Epithelial cell of prostate (primary cell): ENCODE measurements at regions not wholly inside any gene's neighbourhood (a gene's known extent, or its start where the extent isn't known, plus 50 kb on each side); places are given as distances from the start of the nearest gene placed in this dataset.

Source experiments
- DNase-seq: peaks from one replicate; pipeline ENCODE4 v3.0.0-alpha.2; 2011; ENCODE audit warnings: low read depth, low spot score
- H3K27ac ChIP-seq: fragments of 450-650 bp; 2 replicates; pipeline ENCODE4 v1.5.1; 2017; ENCODE audit warnings: mild to moderate bottlenecking

DNA sequence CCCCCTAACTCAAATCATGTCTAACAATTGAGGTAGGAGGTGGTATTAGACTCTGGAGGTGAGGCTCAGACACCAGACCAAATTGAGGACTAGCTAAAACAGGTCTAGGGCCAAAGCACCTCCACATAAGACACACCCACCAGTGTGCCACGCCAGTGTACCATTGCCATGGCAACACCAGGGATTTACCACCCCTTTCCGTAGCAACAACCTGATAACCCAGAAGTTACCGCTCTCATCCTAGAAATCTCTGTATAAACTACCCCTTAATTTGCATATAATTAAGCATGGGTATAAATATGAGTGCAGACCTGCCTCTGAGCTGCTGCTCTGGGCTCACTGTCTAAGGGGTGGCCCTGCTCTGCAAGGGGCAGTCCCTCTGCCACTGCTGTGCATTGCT lies 57.4 kb upstream of the PPP2R5C start:
- H3K27ac ChIP-seq: no peak overlapping the region
- DNase-seq: no peak

DNA sequence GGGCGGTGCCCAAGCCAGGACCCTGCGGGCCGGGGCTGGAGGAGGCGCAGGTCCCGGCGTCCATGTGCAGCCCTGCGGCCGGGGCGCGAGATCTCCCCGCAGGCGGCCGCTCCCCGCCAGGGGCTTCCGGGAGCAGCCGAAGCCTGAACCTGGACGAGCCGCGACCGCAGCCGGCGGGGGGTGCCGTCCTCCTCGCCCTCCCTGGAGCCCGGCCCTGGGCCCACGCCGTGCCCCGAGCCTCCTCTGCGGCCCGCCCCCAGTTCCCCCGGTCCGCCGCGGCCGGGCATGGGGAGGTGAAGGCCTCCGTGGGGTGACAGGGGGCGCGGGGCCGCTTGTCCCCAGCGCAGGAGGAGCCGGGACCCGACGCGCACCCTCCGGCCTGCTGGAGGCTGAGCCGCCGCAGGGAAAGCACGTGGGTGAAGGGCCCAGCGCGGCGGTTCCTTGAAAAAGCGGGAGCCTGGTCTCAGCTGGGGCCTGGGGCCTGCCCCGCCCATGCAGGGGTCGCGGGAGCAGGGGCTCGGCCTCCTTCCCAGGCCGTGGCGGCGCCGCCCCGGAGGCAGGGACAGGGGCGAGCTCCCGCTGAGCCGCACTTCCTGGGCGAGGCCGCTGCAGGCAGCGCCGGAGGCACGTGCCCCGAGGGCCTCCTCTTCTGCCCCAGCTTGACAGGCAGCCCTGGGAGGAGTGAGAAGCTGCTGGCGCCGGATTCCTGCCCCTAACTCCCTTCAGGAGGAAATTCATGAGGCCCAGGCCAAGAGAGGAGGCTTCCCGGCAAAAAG lies 55.6 kb upstream of the PPP2R5C start:
- no peak for DNase-seq
- H3K27ac ChIP-seq: no peak overlapping the region

DNA sequence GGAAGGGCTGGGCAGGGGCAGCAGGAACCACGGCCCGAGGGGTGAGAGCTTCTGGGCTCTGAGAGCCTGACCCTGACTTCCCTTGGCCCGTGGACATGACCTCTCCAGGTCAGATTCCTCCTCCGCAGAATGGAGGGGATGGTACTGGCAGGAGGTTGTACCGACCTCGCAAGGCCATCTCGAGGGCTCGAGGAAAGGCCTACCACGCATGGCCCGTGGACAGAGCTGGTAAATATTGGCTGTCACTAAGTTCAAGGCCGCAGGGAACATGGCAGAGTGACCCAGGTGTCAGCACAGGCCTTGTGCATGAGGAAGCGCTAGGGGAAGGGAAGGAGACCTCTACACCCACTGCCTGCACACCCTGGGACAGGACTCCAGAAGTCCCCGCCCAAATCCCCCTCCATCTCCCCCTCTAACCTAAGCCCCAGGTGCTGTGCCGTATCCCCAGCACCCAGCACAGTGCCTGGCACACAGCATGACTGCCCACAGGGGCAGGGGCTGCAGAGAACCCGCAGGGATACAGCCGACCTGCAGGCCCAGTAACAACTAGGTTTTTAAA lies 54.9 kb upstream of the PPP2R5C start:
- DNase-seq: no peak
- H3K27ac ChIP-seq: no peak overlapping the region

DNA sequence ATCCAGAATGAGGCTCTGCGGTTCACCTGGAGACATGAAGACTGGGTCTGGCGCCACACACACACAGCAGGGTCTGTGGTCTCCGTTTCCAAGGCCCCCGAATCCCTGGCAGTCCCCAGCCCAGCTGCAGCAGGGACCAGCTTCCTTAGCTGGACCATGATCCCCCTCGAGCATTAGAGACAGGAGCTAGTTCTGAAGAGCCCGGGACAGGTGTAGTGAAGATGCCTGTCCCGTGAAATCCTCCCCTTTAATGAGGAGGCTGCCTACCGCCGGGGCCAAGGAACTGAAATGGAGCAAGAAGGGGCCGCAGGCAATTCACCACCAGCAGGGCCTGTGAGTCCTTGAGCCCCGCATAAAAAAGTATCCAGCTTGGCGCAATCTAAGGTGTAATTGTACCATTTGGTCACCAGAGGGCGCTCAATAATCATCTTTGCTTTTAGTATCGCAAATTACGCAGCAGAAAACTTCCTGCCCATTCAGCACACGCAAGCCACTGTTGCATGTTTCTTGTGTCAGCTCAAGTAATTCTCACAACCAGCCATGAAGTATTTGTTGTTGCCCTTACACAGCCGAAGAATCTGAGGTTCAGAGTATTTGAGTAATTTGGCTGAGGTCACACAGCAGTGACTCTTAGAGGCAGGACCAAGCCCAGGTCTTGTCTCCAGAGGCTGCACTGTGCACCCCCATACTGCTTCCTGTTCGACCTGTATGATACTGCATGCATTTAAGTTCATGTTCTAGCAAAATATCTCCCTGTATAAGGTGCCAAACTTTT lies 54.3 kb upstream of the PPP2R5C start:
- no peak overlapping the region for H3K27ac ChIP-seq
- no peak for DNase-seq

DNA sequence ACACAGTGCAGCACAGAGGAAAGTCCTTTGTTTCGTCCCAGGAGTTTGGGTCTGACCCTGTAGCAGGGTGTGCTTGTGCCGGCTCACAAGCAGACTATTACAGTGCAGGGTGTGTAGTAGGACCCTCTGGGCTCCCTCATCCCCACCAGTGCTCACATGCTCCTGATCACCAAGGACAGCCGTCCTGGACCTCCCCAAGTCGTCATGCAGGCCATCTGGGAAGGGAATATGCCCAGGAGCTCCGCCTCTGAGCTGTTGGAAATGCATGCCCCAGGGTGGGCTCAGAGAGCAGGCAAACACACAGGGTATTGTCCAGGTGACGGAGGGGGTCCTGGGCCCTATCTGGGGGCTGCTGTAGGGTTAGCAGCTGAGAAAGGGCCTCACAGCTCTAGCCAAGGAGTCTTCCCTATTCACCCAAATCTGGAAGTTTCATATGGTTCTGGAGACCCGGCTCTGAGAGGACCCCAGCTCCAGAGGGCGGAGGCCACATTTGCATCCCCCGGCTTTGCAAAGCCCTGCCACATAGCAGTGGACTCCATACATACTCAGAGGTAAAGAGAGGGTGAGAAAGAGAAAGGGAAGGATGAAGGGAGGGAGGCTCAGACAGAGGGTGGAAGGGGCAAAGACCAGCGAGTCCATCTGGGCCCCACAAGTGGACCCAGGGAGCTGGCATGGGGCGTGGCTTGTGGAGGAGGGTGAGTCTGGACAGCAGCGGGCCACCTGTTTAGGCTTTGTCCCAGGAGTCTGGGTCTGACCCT lies 53.5 kb upstream of the PPP2R5C start:
- DNase-seq: no peak
- no peak overlapping the region for H3K27ac ChIP-seq

DNA sequence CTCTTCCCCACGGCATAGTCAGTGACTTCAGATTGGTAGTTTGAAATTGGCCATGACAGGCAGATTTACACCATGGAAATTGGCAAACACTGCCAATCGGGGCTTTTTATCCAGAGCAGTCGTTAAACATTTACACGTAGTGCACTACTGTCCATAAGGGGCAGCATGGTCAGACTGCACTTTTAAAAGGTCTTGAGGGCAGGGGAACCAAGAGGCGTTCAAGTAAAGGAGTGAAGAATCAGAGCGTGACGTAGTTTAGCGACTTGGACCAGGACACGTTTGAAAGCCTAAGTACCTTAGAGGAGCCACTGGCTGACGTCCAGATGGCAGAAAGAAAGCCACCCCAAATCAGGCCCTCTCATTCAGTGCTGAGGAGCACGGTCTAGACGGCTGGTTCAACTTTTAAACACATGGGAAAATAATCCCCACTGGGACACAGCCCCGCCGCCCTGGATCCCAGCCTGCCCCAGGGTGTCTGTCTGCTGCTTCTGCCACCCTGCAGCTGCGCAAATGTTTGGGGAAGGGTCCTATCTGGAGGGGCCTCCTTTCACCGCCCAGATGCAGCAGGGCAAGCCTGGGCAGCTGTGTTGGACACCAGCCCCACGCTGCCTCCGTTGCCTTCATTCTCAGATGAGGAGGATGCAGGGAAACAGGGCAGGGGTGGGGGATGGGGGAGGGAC lies 52.5 kb upstream of the PPP2R5C start:
- DNase-seq: no peak
- no peak overlapping the region for H3K27ac ChIP-seq

DNA sequence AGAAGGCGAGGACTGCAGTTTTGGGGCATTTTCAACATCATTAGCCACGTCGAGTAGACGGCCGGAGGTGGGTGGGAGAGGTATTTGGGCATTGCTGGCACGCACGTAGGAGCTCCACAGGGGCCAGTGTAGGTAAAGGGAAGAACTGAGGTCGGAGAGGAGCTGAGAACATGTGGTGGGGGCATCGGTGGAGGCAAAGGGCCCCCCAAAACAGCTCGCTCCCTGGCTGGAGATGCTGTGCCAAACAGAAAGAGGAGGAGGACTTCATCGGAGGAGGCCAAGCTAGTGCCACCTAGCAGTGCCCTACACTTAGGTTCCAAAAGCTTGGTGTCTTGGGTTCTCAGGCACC lies 52.0 kb upstream of the PPP2R5C start:
- no peak overlapping the region for H3K27ac ChIP-seq
- no peak for DNase-seq

DNA sequence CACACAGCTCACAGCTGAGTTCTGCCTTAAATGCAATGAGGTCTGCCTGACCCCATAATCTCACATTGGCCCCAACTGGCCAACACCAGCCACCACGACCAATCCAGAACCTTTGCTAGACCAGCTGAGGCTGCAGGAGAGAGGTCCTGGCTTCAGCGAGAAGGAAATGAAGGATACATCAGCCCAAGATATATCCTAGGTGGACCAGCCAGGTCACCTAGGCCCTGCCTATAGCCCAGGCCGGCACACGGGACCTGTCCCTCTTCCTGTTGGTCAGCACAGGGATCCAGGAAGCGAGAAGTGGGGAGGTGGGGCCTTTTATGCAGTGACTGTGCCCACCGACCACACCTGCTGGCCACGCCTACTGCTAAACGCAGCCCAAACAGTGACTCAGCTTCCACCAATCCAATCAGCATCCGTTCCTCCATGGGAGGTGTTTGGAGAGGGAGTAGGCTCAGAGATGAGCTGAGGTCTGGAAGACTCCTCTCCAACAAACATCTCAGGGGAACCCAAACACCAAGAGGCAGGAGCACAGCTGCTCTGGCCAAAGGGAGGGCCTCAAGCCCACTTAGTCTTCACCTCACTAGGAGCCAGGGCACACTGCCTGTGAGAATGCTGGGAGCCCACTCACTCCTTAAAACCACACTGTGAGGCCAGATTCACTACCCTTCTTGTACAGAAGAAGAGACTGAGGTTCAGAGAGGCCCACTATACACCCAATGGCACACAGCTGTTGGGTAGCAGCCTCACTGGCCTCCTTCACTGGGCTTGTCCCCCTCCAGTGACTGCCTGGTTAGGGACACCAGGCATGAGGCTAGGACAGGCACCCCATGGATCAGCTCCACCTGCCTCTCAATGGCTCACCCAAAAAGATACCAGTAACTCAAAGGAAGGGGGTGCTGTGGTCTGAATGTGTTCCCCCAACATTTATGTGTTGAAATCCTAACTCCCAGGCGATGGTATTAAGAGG lies 51.3 kb upstream of the PPP2R5C start:
- DNase-seq: no peak
- H3K27ac ChIP-seq: no peak overlapping the region

DNA sequence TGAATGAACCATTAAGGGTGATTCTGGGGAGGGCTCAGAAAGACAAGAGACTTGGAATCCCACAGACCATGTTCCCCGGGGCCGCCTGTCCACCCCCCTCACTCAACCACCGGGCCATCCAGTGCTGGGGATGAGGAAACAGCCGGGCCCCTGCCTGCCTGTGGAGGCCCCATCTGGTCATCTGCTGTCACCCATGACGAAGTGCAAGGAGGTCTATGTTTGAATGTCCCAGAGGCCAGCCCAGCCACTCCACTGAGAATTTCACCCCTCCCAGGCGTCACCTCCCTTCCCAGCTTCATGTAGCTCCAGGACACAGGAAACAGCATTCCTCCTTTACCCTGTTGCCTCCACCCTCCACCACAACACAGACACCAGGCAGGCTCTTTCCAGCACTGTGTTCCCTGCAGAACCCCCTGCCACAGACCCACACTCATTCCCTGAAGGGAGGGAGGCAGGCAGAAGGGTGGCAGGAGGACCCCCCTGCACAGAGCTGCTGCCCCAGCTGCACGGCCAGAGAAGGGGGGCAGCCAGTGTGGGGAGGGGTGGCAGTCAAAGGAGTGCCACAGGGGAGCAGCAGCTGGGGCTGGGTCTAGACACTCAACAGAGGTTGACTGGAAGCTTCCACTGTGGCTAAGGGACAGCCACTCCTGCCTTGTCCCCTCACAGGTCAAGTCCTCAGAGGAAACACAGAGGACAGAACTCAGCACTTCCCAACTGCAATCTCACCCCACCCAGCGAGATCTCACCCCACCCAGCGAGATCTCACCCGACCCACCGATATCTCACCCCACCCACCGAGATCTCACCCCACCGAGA lies 50.3 kb upstream of the PPP2R5C start:
- no peak overlapping the region for H3K27ac ChIP-seq
- no peak for DNase-seq
